IMR-90 (cell line): ENCODE measurements at regions not wholly inside any gene's neighbourhood (a gene's known extent, or its start where the extent isn't known, plus 50 kb on each side); places are given as distances from the start of the nearest gene placed in this dataset.

ENCODE experiments used
- CTCF ChIP-seq: conservative IDR thresholded peaks from 2 replicates; pipeline ENCODE4 v1.5.1; 2012; ENCODE audit warnings: mild to moderate bottlenecking, low read depth, low read length, improper control_type of control experiment
- ELK1 ChIP-seq: fragments of 150-350 bp; IDR thresholded peaks from 2 replicates; pipeline ENCODE4 v1.6.1; 2016; ENCODE audit warnings: low read depth, mild to moderate bottlenecking, low read length, moderate library complexity, borderline replicate concordance
- MAFK ChIP-seq: IDR thresholded peaks from 2 replicates; pipeline ENCODE4 v1.6.1; 2012; ENCODE audit warnings: low read depth, low read length, improper control_type of control experiment
- MXI1 ChIP-seq: IDR thresholded peaks from 2 replicates; pipeline ENCODE4 v1.6.1; 2012; ENCODE audit warnings: low read depth, mild to moderate bottlenecking, low read length, moderate library complexity, borderline replicate concordance
- POLR2A ChIP-seq: IDR thresholded peaks from 2 replicates; pipeline ENCODE4 v1.6.1; 2012; ENCODE audit warnings: mild to moderate bottlenecking, low read depth, low read length
- RAD21 ChIP-seq: IDR thresholded peaks from 2 replicates; pipeline ENCODE4 v1.6.1; 2012; ENCODE audit warnings: low read length, improper control_type of control experiment
- SMC3 ChIP-seq: fragments of 150-350 bp; IDR thresholded peaks from 2 replicates; pipeline ENCODE4 v1.6.1; 2016; ENCODE audit warnings: low read depth, mild to moderate bottlenecking, antibody characterized with exemption, low read length, moderate library complexity
- USF2 ChIP-seq: fragments of 150-350 bp; IDR thresholded peaks from 2 replicates; pipeline ENCODE4 v1.6.1; 2017; ENCODE audit warnings: mild to moderate bottlenecking, antibody characterized with exemption, low read length, low read depth

- no peak for TF ChIP-seq CTCF
- TF ChIP-seq USF2, result no peak
- TF ChIP-seq MAFK, result no peak
- no peak for TF ChIP-seq ELK1
- no peak for TF ChIP-seq RAD21
- TF ChIP-seq POLR2A, result no peak
- no peak for TF ChIP-seq MXI1
- no peak for TF ChIP-seq SMC3
These were observed 226.1 kb upstream of the SH3BP4 start for GRCh38 chr2:234725528-234726264.
